Choroid plexus epithelial cell (primary cell): ENCODE measurements at regions not wholly inside any gene's neighbourhood (a gene's known extent, or its start where the extent isn't known, plus 50 kb on each side); places are given as distances from the start of the nearest gene placed in this dataset.

Source experiments
- DNase-seq: peaks from one replicate; pipeline ENCODE4 v3.0.0-alpha.2; 2010; ENCODE audit warnings: low read depth
- H3K4me3 ChIP-seq: 2 replicates; pipeline ENCODE4 v1.5.1; 2011; ENCODE audit warnings: low read depth, mild to moderate bottlenecking, control low read depth, low read length, moderate library complexity
- TF ChIP-seq, protein P1 (sequence below): conservative IDR thresholded peaks from 2 replicates; pipeline ENCODE4 v1.5.1; 2011; ENCODE audit warnings: low read depth, mild to moderate bottlenecking, control low read depth, inconsistent platforms, low read length, moderate library complexity

DNA sequence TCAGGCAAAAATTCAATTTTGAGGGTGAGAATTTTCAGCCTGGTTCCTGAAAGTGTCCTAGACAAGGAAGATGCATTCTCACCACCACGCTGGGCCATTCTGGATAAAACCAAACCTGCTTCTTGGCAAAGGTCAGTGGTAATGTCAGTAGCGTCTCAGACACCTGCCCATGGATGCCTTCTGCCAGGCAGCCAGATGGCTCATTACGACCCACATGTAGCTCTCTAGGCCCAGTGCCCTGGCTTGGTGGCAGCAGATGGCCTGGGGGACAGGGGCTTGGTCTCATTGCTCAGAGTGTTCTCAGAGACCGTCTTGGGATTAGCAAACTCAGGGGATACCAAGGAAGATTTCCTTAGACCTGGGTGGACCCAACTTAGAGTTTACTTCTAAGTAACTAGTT is 105.1 kb downstream of the ARF6 start:
- TF ChIP-seq, protein P1, sequence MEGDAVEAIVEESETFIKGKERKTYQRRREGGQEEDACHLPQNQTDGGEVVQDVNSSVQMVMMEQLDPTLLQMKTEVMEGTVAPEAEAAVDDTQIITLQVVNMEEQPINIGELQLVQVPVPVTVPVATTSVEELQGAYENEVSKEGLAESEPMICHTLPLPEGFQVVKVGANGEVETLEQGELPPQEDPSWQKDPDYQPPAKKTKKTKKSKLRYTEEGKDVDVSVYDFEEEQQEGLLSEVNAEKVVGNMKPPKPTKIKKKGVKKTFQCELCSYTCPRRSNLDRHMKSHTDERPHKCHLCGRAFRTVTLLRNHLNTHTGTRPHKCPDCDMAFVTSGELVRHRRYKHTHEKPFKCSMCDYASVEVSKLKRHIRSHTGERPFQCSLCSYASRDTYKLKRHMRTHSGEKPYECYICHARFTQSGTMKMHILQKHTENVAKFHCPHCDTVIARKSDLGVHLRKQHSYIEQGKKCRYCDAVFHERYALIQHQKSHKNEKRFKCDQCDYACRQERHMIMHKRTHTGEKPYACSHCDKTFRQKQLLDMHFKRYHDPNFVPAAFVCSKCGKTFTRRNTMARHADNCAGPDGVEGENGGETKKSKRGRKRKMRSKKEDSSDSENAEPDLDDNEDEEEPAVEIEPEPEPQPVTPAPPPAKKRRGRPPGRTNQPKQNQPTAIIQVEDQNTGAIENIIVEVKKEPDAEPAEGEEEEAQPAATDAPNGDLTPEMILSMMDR: no peak
- no peak for DNase-seq
- H3K4me3 ChIP-seq: no peak overlapping the region

DNA sequence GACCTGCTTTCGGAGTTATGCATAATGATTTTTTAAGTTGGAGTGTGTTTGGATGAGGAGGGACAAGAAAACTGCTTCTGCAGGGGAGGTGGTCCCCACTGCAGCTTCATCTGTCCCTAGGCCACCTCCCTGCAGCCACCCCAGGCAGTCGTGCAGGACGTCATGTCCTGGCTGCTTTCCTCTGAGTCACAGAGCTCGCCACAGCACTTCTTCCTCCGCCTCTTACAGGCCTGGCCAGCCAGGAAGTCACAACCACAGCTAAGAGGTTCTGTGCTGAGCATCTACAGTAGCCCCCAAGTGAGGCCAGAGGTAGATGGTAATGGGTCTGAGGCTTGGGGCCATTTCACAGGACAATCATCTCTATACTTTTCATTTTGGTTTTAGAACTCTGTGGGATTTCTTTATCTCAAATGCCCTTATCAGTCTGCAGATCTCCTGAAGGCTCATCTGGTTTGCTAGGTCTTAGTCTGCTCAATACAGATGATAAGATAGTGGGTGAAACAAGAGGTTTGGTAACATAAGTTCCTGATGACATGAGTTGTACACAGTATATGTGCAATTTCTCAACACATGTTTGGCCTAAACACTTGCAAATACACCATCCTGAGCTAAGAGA is 106.4 kb downstream of the ARF6 start:
- peak; percentile 83 for DNase-seq
- no peak overlapping the region for H3K4me3 ChIP-seq
- TF ChIP-seq, protein P1: no peak

DNA sequence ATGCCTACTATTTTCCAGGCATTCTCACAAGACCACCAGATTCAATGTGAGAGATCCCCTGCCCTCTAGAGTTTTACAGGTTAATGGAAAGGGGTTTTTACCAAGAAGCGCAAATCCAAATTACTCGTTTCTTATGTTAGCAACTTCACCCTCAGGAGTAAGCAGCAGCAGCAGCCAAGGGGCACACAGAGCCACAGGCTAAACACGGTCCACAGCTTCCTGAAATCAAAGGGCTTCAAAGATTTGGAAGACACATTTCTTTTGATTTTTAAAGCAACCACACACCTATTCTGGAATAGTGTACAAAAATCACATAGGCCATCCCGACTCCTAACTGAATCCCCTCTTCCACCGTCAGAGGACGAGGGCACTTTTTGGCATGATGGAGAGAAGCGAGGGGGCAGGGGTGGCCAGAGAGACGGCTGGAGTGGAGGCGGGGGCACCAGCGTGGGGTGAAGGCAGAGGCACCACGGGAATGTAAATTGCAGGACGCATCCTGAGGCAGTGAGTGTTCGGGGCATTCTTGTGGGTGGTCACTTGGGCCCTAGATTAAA is 107.0 kb downstream of the ARF6 start:
- no peak for DNase-seq
- TF ChIP-seq, protein P1: no peak
- peak overlapping the region; percentile 1 for H3K4me3 ChIP-seq

DNA sequence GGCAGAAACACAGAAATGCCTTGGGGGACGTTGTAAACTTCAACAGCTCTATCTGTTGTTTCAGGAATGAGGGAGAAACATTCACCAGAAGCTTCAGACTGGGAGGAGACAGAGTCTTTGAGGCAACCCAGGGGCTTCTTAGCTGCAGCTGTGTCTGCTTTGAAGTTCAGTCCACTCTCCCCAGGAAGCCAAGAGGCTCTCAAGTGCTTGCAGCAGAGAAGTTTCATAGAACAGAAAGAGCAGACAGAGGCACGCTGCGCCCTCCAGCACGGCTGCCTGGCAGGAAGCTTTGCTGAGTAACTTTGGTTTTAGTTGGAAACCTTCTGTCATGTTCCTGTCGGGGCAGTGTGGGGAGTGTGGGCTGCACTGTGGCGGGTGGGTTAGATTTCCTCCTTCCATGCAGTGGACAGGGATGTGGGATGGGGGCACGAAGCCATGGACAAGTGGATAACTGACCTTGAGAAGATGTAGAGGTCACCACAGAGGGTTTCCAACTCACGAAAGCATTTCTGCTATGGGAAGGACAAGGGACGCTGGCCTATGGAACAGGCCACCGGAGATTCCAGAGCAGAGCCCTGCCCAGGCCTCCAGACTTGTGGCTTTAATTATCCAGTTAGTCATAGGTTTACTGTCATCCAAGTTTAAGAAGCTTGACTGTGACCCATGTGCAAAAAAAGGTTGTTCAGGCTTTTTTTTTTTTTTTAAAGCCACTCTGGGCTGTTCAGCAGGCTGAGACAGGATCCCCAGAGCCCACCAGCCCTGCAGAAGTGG is 107.7 kb downstream of the ARF6 start:
- H3K4me3 ChIP-seq: peak overlapping the region; percentile 1
- peak; percentile 97 for DNase-seq
- TF ChIP-seq, protein P1: peak; percentile 31

DNA sequence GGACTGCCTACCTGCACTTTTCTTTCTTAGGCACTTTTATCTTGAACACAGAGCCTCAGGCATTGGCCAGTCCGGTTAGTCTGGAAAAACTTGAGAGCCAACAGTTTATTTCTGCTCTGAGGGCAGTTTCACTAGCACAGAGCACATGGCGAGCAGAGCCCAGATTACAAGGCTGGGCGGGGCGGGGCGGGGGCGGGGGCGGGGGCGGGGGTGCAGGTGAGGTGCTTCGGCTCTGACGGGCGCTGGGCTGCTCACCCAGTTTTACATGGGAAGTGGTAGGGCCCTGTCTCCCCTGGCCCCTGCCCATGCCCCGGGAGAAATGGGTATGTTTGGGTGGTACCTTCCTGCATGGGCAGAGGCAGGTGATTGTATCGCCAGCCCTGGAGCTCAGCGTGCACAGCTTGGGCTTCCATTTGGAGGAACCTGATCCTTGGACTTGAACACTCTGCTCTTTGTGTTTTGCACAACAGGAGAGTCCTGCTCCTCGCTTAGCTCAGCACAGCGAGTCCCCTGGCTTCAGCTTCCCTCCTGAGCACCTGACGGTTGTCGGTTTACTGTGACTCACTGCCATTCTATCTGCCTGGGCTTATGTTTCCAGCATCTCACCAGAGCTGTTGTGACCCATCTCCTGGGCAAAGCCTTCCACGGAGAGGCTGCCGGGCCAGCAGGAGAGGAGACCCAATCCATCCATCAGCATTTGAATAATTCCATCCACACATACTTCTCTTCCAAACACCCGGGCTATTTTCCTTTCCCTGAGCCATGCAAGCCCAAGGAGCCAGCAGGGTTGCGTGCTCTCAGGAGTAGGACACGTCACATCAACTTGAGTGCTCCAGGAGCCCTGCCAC is 108.5 kb downstream of the ARF6 start:
- peak; percentile 72 for DNase-seq
- H3K4me3 ChIP-seq: no peak overlapping the region
- TF ChIP-seq, protein P1: no peak

DNA sequence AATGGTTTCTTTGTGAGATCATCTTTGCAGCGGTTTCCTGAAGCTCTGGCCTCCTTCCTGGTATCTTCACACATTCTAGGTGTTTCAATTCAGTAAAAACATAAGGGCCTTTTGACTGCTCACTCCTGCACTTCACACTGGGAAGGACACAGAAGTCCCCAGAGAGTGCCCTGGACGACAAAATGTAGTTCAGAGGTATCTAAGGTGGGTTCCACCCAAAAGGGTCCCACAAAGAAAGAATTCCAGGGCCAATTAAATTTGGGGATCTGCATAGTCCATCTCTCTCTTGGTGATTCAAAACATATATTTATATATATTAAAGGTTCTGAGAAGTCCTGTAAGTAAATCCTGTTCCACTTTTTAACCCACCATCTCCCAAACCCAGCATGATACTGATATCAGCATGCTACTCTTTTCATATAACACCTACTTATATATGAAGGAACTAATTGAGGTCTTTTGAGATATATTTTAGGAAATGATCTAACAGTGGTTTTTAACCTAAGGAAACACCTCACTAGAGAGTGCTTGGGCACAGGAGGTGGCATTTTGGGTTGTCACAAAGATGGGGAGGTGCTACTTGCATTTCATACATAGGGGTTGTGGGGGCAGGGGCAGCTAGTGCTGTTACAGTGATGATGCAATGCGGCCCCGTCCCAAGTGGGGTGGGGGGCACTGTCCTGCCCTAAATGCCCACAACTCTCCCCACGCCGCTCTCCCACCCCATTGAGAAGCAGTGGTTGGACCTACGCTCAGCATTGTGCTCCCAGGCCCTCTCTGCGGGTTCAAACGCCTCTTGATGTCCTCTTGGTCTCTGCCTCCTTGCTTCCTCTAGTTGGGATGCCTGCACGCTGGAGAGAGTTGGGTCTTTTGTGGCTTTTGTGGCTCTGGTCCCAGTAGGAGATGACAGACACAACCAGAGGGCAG is 109.4 kb downstream of the ARF6 start:
- no peak for DNase-seq
- TF ChIP-seq, protein P1: no peak
- H3K4me3 ChIP-seq: no peak overlapping the region
